NCI-H2196 (cell line): ENCODE measurements at regions not wholly inside any gene's neighbourhood (a gene's known extent, or its start where the extent isn't known, plus 50 kb on each side); places are given as distances from the start of the nearest gene placed in this dataset.
"Not testable (repeated sequence)": the region's sequence is repeated elsewhere in the genome, so short reads cannot be mapped to it uniquely, and the experiment has no call there.

Experiments
- DNase-seq: peaks from one replicate; lab custom pipeline; 2025; ENCODE audit not compliant: unreplicated experiment; lab: John Stamatoyannopoulos, UW

DNA sequence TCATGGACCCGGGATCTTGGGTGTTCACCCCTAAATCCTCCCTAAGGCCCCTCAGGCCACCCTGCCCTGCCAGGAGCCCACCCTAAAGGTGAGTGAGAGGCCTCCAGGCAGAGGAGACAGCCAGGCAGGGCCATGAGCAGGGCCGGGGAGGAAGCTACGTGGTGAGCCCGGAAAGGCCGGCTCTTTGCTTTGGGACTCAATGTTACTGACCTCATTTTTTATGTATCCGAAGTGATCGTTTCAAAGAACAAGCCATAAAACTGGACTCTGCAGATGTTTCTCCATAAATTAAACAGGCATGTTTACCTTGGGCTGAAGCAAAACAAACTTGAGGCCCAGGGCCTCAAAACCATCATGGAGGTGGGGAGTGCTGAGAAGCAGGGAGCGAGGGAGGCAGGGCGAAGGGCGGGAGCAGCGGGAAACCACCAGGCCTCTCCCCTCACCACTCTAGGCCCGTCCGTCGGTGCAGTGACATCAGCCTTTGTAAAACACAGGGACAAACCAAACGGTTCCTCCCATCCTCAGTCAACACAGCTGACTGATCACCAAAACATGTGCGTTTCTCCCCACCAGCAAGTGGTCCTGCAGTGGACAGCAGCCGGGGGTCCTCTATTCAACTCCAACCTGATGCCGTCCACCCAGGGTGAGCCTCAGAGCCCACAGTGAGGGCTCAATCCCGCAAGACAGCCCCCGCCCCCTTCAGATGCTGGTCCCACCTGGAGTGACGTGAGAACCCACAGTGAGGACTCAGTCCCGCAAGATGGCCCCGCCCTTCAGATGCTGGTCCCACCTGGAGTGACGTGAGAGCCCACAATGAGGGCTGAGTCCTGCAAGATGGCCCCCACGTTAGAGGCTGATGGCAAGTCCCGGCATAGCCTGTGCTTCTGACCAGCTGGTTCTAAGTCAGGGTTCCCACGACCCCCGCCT is 102.9 kb upstream of the LRPAP1 start:
- DNase-seq = no peak

DNA sequence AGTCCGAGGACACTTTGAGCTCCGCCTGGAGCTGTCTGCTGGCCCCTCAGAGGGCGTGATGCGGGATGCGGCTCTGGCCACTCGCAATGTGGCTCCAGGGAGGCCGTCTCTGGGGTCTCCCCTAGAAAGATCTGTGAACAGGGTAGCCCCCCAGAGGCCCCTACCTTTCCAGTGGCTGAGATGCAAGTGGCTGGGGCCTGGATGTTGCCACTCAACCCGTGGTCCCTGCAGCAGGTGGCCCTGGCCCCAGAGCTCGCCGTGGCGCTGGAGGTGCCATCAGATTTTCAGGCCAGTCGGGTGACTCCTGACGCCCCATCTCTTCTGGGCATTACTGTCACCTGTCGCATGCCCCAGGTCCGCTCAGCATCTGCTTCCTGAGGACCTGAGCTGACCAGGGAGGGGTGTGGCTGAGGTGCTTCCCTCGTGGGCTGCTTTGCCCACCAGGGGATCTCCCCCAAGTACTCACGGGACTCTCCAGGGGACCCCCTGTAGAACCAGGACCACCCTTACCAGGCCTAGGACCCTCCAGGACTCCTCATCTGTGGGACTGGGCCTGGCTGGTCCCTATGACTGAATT is 102.1 kb upstream of the LRPAP1 start:
- no peak for DNase-seq

GRCh38 chr4:3633277-3633676 is 101.1 kb upstream of the LRPAP1 start:
- not testable (repeated sequence) for DNase-seq

DNA sequence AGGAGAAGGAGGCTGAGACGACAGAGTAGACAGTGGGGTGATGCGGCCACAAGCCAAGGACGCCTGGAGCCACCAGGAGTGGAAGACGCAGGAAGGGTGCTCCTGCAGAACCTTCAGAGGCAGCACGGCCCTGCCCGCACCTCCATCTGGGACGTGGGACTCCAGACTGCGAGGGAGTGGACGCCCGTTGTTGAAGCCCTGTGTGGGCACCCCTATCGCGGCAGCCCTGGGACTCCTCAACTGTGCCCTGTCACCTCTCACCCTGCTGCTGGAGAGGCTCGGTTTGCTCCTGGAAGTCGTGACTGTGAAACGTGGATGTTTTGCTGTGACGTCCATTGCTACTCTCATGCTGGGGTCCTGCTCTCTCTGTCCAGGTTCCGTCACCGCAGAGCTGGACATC is 100.6 kb upstream of the LRPAP1 start:
- DNase-seq = not testable (repeated sequence)

GRCh38 chr4:3631544-3632266 is 99.5 kb upstream of the LRPAP1 start:
- not testable (repeated sequence) for DNase-seq

DNA sequence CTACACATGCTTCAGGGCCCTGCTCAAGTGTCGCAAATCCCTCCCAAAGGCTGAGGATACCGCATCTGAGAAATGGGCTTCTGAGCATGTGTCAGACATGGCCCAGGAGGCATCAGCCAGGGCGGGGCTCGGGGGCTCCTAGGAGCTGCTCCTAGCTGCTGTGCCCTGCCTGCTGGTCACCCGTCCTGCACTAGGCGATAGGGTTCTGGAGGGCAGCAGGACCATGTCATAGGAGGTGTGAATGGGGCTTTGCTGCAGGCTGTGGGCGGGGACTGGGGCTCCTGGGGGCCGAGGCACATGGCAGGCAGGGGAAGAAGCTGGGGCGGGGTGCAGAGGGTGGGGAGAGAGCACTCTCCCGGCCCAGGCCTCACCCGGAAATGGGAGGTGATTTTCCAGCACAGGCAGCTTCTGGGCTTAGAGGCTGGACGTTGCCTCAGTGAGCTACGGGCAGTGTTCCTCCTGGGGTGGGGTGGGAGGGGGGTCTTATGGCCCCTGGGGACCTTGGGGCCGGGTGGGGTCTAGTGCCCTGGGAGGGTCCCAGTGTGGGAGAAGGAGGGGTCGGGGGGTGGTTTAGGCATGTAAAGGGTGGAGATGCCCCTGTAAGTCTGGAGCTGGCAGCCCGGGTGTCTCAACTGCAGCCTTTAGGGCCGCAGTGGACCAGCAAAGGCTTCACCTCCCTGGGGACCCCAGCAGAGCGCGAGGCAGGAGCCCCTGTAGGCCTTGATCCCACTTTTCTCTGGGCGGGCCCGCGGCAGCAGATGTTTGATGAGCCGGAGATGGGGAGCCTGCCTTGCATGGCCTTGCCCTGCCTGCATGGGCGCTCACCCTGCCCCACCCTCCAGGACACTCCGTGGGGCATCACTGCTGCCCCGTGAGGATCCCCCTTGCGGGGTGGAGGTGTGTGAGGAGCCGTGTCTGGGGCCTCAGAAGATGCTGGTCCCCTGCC is 98.6 kb upstream of the LRPAP1 start:
- DNase-seq = no peak

DNA sequence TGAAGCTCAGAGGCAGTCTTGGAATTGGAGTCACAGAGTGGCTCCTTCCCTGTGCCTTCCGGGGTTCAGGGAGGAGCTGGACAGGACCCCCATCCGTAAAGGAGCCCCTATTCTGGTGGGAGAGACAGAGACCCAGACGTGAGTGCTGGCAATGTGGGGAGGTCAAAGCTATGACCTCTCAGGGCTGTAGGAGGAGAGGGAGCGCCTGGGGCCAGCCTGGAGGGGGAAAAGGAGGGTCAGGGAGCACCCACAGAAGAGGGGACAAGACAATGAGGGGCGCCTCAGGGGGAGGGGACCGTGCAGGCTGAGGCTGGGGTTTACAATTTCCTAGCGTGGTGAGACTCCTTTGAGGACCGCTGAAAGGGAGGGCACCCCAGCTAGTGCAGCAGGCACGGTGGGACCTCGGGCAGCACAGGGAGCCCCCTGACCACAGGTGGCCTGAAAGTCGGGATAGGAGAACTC is 97.9 kb upstream of the LRPAP1 start:
- no peak for DNase-seq

GRCh38 chr4:3629665-3630064 is 97.4 kb upstream of the LRPAP1 start:
- DNase-seq = no peak

DNA sequence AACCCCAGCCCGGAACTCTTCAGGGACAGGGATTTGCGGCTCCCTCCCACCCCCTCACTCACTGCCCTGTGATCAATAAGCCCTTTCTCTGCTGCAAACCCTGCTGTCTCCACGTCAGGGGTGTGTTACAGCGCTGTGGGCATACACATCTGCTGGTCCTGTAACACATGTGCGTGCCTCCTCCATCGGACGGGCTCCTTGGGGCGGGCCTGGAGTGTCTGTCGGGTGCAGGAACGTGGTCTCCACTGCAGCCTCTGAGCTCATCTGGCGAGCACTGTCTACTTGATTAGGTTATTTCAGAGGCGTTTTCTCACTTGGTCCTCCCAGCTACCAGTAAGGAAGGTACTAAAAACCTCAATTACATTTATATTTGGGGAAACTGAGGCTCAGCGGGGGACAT is 97.0 kb upstream of the LRPAP1 start:
- DNase-seq = not testable (repeated sequence)

DNA sequence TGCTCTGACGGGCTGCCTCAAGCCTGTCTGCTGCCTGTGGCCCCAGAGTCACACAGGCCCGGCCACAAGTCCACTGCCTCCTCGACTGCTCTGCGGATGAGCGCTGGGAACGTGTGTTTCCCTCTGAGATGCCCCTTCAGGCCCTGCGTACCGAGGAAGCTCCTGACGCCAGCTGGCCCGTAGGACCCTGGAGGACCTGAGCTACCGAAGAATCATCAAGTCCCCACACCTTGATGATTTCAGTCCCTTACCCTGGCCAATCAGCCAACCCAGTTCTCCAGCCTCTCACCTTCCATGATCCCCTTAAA is 96.6 kb upstream of the LRPAP1 start:
- no peak for DNase-seq

DNA sequence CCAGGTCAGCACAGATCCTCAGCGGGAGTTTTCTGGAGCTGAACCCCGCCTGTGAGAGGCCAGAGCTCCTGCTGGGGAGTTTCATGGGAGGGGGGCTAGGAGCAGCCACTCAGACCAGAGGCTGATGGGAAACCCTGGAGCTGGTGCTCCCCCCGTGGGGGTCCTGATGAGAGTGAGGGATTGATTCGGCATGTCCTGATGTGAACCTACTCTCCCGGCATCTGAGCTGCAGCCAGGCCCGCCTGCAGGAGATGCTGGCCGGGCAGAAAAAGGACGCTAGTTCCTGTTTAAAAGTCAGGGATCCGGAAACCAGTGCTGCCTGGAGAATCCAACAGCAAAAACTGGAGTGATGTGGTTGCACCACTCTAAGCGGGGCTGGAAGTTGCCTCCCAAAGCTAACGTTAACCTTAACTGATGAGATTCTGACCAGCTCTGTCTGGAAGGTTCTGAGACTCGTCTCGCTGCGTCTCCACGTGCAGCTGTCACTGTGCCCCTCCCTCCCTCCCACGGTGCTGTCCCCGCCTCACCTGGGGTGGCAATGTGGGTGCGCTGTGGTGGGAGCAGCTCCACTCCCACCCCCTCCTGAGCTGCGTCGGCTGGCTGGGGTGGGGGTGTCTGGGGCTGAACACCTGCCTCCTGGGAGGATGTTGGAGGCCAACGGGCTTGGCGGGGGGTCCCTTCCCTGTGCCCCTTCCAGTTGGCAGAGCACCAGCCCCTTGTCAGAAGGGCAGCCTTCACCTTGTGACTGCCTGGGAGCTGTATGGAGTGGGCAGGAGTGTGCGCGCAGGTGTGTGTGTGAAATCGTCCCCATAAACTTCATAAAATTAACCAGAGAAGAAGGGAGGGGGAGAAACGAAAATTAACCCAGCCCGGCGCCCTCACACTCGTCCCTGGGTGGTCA is 96.0 kb upstream of the LRPAP1 start:
- DNase-seq = not testable (repeated sequence)

- not testable (repeated sequence) for DNase-seq
Measured at GRCh38 chr4:3627456-3627855, 95.2 kb upstream of the LRPAP1 start.

GRCh38 chr4:3626131-3626884 is 94.1 kb upstream of the LRPAP1 start:
- DNase-seq = not testable (repeated sequence)

- DNase-seq = not testable (repeated sequence)
Measured at GRCh38 chr4:3625286-3625875, 93.2 kb upstream of the LRPAP1 start.

DNA sequence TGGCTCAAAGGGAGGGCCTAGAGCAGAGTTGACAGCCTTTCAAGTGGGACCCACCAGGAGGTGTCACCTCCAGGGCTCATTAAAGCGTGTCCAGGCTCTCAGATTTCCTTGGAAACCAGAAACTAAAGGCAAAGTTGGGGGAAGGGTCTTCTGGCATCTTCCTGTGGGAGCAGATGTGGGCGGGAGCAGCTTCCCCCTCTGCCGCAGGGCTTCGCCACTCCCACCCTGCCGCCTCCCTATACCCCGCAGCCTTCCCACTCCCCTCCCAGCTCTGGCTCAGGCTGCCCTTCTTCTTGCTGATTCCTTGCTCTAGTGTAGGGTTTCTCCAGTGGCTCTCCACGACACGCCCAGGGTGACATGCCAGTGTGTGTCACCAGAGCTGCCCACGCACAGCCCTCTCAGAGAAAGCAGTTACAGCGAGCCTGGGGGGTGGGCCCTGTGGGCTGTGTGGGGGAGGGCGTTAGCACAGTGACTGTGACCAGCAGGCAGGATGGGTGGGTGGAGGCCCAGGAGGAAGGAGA is 91.6 kb upstream of the LRPAP1 start:
- DNase-seq = not testable (repeated sequence)

GRCh38 chr4:3623106-3623505 is 90.9 kb upstream of the LRPAP1 start:
- no peak for DNase-seq

GRCh38 chr4:3620365-3620764 is 88.1 kb upstream of the LRPAP1 start:
- not testable (repeated sequence) for DNase-seq

GRCh38 chr4:3619698-3620097 is 87.5 kb upstream of the LRPAP1 start:
- DNase-seq = not testable (repeated sequence)
